Adrenal gland (tissue), 5 donors: ENCODE measurements at regions not wholly inside any gene's neighbourhood (a gene's known extent, or its start where the extent isn't known, plus 50 kb on each side); places are given as distances from the start of the nearest gene placed in this dataset.

Experiments used
- CTCF ChIP-seq, 6 experiments: fragments of 450-650 bp in 4 of 6; fragments of 200-600 bp in 2 of 6; sonication (generic) in 1 of 6; IDR thresholded peaks; 1 replicate in 5 of 6; 2 replicates in 1 of 6; pipeline versions ENCODE4 v1.5.1 to v1.8.0; 2016 to 2021; ENCODE audit warnings: antibody characterized with exemption in 6 of 6, mild to moderate bottlenecking in 2 of 6, moderate library complexity in 1 of 6
- POLR2A ChIP-seq, 2 donors: fragments of 450-650 bp; IDR thresholded peaks; one replicate each; pipeline ENCODE4 v1.6.1; 2017; ENCODE audit warnings: antibody characterized with exemption in 2 of 2, mild to moderate bottlenecking in 2 of 2, moderate library complexity in 1 of 2
- donor health status: DM: no; HTN: no; CAD: no.

GRCh38 chr14:23877111-23877510 is 76.5 kb upstream of the DHRS4 start:
- TF ChIP-seq CTCF (IDR thresholded peaks at IDR 0.05) (no peak), POLR2A (IDR thresholded peaks at IDR 0.05) (no peak)
